Thoracic aorta (tissue), 2 donors: ENCODE measurements at regions not wholly inside any gene's neighbourhood (a gene's known extent, or its start where the extent isn't known, plus 50 kb on each side); places are given as distances from the start of the nearest gene placed in this dataset.

ENCODE experiments used
- ATAC-seq: fragments of 150-250 bp; one replicate; pipeline ENCODE4 v1.8.0; 2017; ENCODE audit warnings: low read depth; ENCODE audit not compliant: insufficient number of reproducible peaks, low FRiP score
- DNase-seq: peaks from one replicate; pipeline ENCODE4 v3.0.0-alpha.2; 2020; ENCODE audit warnings: low spot score
- H3K27ac ChIP-seq, 2 donors: fragments of 200-600 bp; sonication (generic); 1 replicate in 1 of 2; 2 replicates in 1 of 2; pipeline ENCODE4 v1.5.1; 2016; ENCODE audit warnings: mild to moderate bottlenecking in 2 of 2, moderate library complexity in 2 of 2
- H3K27me3 ChIP-seq: fragments of 200-600 bp; sonication (generic); replicated peaks from 2 replicates; pipeline ENCODE4 v1.6.0; 2016; ENCODE audit warnings: mild to moderate bottlenecking; ENCODE audit not compliant: insufficient read depth
- H3K36me3 ChIP-seq: fragments of 200-600 bp; sonication (generic); one replicate; pipeline ENCODE4 v1.5.1; 2016
- H3K4me1 ChIP-seq, 2 donors: fragments of 200-600 bp; sonication (generic); 1 replicate in 1 of 2; 2 replicates in 1 of 2; pipeline versions ENCODE4 v1.5.1 to v1.6.0; 2016; ENCODE audit warnings: low read depth in 2 of 2, mild to moderate bottlenecking in 1 of 2; ENCODE audit not compliant: control insufficient read depth in 1 of 2
- H3K4me3 ChIP-seq: fragments of 200-600 bp; sonication (generic); 2 replicates; pipeline ENCODE4 v1.5.1; 2016; ENCODE audit warnings: mild to moderate bottlenecking
- H3K9me3 ChIP-seq: fragments of 200-600 bp; sonication (generic); 2 replicates; pipeline ENCODE4 v1.5.1; 2016
- CTCF ChIP-seq: fragments of 200-600 bp; sonication (generic); IDR thresholded peaks from one replicate; pipeline ENCODE4 v1.5.1; 2019; ENCODE audit warnings: antibody characterized with exemption

DNA sequence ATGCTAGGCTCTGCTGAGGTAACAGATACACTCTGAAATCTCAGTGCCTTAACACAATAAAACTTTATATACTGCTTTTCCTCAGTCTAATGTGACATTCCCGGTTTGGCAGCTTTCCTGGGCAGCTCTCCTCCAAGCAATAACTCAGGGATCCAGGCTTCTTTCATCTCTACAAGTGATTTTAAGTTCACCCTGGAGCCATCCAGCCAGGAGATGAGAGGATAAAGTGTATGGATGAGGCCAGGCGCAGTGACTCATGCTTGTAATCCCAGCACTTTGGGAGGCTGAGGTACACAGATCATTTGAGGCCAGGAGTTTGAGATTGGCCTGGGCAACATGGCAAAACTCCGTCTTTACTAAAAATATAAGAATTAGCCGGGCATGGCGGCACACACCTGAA is 147.2 kb downstream of the UTP18 start:
- H3K4me1 ChIP-seq: no peaks in the 10 kb centered on the region
- H3K36me3 ChIP-seq: no peaks in the 10 kb centered on the region
- TF ChIP-seq CTCF: no peak
- H3K9me3 ChIP-seq: no peaks in the 10 kb centered on the region
- H3K4me3 ChIP-seq: no peak overlapping the region
- no peak for ATAC-seq
- DNase-seq: no peak
- H3K27ac ChIP-seq: no peak overlapping the region
- no peaks in the 10 kb centered on the region for H3K27me3 ChIP-seq

DNA sequence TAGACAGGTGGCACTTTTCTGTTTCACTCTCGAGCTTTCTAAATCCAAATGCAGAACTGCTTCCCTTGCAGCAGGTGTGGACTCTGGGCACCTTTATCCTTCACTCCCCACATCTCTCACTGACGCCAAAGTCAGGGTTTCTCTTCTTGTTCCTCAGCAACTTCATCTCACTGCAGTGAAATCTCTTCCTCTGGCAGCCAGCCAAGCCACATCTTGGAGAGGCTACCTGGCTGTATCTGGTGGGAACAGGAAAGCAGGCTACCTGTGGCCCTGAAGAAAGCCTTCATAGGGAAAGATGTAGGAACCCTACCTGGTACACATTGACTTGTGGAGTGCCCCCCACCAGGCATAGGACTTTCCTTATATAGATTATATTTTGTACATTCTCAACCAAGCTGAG is 159.1 kb downstream of the UTP18 start:
- Histone ChIP-seq H3K27me3 (no peaks in the 10 kb centered on the region), H3K36me3 (no peaks in the 10 kb centered on the region), H3K27ac (no peak overlapping the region), H3K4me3 (no peak overlapping the region), H3K4me1 (no peaks in the 10 kb centered on the region), H3K9me3 (no peaks in the 10 kb centered on the region)
- ATAC-seq: no peak
- TF ChIP-seq CTCF: no peak
- no peak for DNase-seq

DNA sequence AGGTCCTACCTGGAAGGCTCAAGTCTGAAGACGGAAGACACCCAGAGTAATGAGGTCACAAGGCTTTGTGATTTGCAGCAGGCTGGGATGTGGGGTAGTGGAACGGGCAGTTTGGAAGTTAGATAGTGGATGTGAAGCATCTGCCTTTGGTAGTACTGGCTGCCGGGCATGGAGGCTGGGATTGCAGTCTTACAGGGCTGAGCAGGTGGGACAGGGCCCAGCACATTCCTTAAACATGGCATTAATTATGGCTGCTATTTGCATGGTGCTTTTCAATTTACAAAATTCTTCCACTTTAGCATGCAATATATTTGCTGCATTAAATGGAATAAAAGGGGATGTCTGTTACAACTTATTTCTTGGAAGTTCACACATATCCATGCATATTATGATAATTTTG is 161.2 kb downstream of the UTP18 start:
- no peaks in the 10 kb centered on the region for H3K36me3 ChIP-seq
- no peak for TF ChIP-seq CTCF
- ATAC-seq: no peak

GRCh38 chr17:51422634-51423033 is 162.3 kb downstream of the UTP18 start:
- Histone ChIP-seq H3K4me1 (no peaks in the 10 kb centered on the region), H3K27ac (no peak overlapping the region), H3K9me3 (no peaks in the 10 kb centered on the region), H3K36me3 (no peaks in the 10 kb centered on the region), H3K4me3 (no peak overlapping the region), H3K27me3 (no peaks in the 10 kb centered on the region)
- ATAC-seq (no peak), DNase-seq (no peak)
- TF ChIP-seq CTCF: no peak

More for the DNA sequence above, 161.2 kb downstream of the UTP18 start:
- no peaks in the 10 kb centered on the region for H3K4me1 ChIP-seq
- H3K27ac ChIP-seq: no peak overlapping the region
- DNase-seq: no peak
- no peaks in the 10 kb centered on the region for H3K9me3 ChIP-seq
- no peak overlapping the region for H3K4me3 ChIP-seq
- no peaks in the 10 kb centered on the region for H3K27me3 ChIP-seq

DNA sequence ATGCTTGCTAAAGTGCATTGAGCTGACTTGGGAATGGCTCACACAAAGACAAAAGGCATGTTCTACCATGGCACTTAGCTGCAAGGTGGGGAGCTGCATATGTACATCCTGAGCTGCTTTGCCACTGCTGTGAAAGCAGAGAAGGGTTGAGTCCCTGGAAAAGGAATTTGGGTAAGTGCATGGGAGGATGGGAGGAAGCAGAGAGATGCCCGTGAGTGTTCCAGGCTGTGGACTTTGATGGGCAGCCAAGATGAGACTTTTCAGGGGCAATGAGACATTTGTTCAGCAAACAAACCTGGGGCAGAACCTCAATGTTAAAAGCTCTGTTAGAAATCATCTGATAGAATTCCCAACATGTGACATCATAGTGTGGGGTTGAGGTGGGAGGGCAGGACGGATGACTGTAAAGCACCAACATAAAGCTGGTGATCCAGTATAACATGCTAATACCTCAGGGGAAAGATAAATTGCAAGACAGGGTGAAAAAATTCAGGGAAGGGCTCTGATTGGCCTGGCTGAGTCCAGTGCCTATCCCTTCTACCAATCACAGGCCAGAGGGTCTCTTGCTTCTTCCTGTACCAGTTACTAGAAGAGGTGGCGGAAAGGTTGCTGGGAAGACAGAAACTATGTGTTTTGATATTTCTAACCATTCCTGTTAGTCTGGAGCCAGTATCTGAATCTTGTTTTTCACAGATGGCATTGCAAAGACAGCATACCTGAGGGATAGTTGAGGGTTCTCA is 163.2 kb downstream of the UTP18 start:
- no peaks in the 10 kb centered on the region for H3K27me3 ChIP-seq
- no peak for TF ChIP-seq CTCF
- DNase-seq: no peak

More for the DNA sequence above, 163.2 kb downstream of the UTP18 start:
- Histone ChIP-seq H3K4me3 (no peak overlapping the region), H3K9me3 (no peaks in the 10 kb centered on the region), H3K27ac (no peak overlapping the region), H3K36me3 (no peaks in the 10 kb centered on the region), H3K4me1 (no peaks in the 10 kb centered on the region)
- ATAC-seq: no peak
